H7 (cell line): ENCODE measurements at regions not wholly inside any gene's neighbourhood (a gene's known extent, or its start where the extent isn't known, plus 50 kb on each side); places are given as distances from the start of the nearest gene placed in this dataset.

Experiments used
- DNase-seq: peaks from one replicate; pipeline ENCODE4 v3.0.0; 2012
- H3K27me3 ChIP-seq: 2 replicates; pipeline ENCODE4 v1.6.0; 2011; ENCODE audit warnings: mild to moderate bottlenecking, low read length; ENCODE audit not compliant: control insufficient read depth, insufficient read depth
- H3K36me3 ChIP-seq: replicated peaks from 2 replicates; pipeline ENCODE4 v1.5.1; 2011; ENCODE audit warnings: low read length; ENCODE audit not compliant: control insufficient read depth, insufficient read depth
- H3K4me3 ChIP-seq: 2 replicates; pipeline ENCODE4 v1.5.1; 2011; ENCODE audit warnings: low read depth, mild to moderate bottlenecking, control low read depth, low read length, moderate library complexity; ENCODE audit not compliant: insufficient read depth

GRCh38 chr2:16115291-16115690 is 174.9 kb downstream of the MYCN start:
- Histone ChIP-seq H3K36me3 (no peaks in the 10 kb centered on the region), H3K4me3 (no peak overlapping the region), H3K27me3 (no peaks in the 10 kb centered on the region)
- no peak for DNase-seq

- Histone ChIP-seq H3K36me3 (no peaks in the 10 kb centered on the region), H3K4me3 (no peak overlapping the region), H3K27me3 (no peaks in the 10 kb centered on the region)
- peak; percentile 34 for DNase-seq
Observed at GRCh38 chr2:16114836-16115235, 174.5 kb downstream of the MYCN start.

GRCh38 chr2:16114070-16114469 is 173.7 kb downstream of the MYCN start:
- Histone ChIP-seq H3K4me3 (no peak overlapping the region), H3K27me3 (no peaks in the 10 kb centered on the region), H3K36me3 (no peaks in the 10 kb centered on the region)
- no peak for DNase-seq

- Histone ChIP-seq H3K4me3 (no peak overlapping the region), H3K27me3 (no peaks in the 10 kb centered on the region), H3K36me3 (no peaks in the 10 kb centered on the region)
- DNase-seq = no peak
Observed at GRCh38 chr2:16113568-16113967, 173.2 kb downstream of the MYCN start.

- Histone ChIP-seq H3K27me3 (no peaks in the 10 kb centered on the region), H3K4me3 (no peak overlapping the region), H3K36me3 (no peaks in the 10 kb centered on the region)
- DNase-seq = no peak
Observed at GRCh38 chr2:16112972-16113560, 172.7 kb downstream of the MYCN start.

GRCh38 chr2:16112251-16112971 is 172.1 kb downstream of the MYCN start:
- Histone ChIP-seq H3K36me3 (no peaks in the 10 kb centered on the region), H3K27me3 (no peaks in the 10 kb centered on the region), H3K4me3 (no peak overlapping the region)
- no peak for DNase-seq

- Histone ChIP-seq H3K27me3 (no peaks in the 10 kb centered on the region), H3K36me3 (no peaks in the 10 kb centered on the region), H3K4me3 (no peak overlapping the region)
- no peak for DNase-seq
Observed at GRCh38 chr2:16111838-16112210, 171.5 kb downstream of the MYCN start.

GRCh38 chr2:16109821-16110310 is 169.5 kb downstream of the MYCN start:
- no peaks in the 10 kb centered on the region for H3K36me3 ChIP-seq
- H3K27me3 ChIP-seq = no peaks in the 10 kb centered on the region
- no peak for DNase-seq
- no peak overlapping the region for H3K4me3 ChIP-seq

- Histone ChIP-seq H3K4me3 (no peak overlapping the region), H3K36me3 (no peaks in the 10 kb centered on the region), H3K27me3 (no peaks in the 10 kb centered on the region)
- DNase-seq = no peak
Observed at GRCh38 chr2:16109368-16109820, 169.0 kb downstream of the MYCN start.

- no peaks in the 10 kb centered on the region for H3K36me3 ChIP-seq
- H3K27me3 ChIP-seq = no peaks in the 10 kb centered on the region
- DNase-seq = no peak
- H3K4me3 ChIP-seq = no peak overlapping the region
Observed at GRCh38 chr2:16107246-16107645, 166.9 kb downstream of the MYCN start.

- no peaks in the 10 kb centered on the region for H3K36me3 ChIP-seq
- no peak overlapping the region for H3K4me3 ChIP-seq
- H3K27me3 ChIP-seq = no peaks in the 10 kb centered on the region
- DNase-seq = no peak
Observed at GRCh38 chr2:16106619-16107018, 166.3 kb downstream of the MYCN start.

GRCh38 chr2:16105669-16106281 is 165.4 kb downstream of the MYCN start:
- H3K36me3 ChIP-seq = no peaks in the 10 kb centered on the region
- no peaks in the 10 kb centered on the region for H3K27me3 ChIP-seq
- DNase-seq = peak; percentile 83
- H3K4me3 ChIP-seq = no peak overlapping the region

GRCh38 chr2:16104949-16105668 is 164.8 kb downstream of the MYCN start:
- Histone ChIP-seq H3K4me3 (peak overlapping the region; percentile 4; the same call in 1 of the 2 replicates), H3K36me3 (no peaks in the 10 kb centered on the region), H3K27me3 (no peaks in the 10 kb centered on the region)
- peak; percentile 55 for DNase-seq

GRCh38 chr2:16104315-16104948 is 164.1 kb downstream of the MYCN start:
- Histone ChIP-seq H3K27me3 (no peaks in the 10 kb centered on the region), H3K36me3 (no peaks in the 10 kb centered on the region), H3K4me3 (no peak overlapping the region)
- DNase-seq = no peak
